Nephron (organoid): ENCODE measurements at regions not wholly inside any gene's neighbourhood (a gene's known extent, or its start where the extent isn't known, plus 50 kb on each side); places are given as distances from the start of the nearest gene placed in this dataset.

Experiments used
- H3K27ac Mint-ChIP-seq, 3 experiments: 2 replicates each; pipeline ENCODE4 v1.8.0; 2020; ENCODE audit warnings: mixed read lengths in 3 of 3, mild to moderate bottlenecking in 2 of 3, moderate library complexity in 1 of 3
- H3K27me3 Mint-ChIP-seq: 2 replicates; pipeline ENCODE4 v1.8.0; 2021; ENCODE audit warnings: low read depth, mild to moderate bottlenecking, moderate library complexity, mixed read lengths
- H3K36me3 Mint-ChIP-seq: 2 replicates; pipeline ENCODE4 v1.8.0; 2020; ENCODE audit warnings: low read depth, mixed read lengths
- H3K4me1 Mint-ChIP-seq: 2 replicates; pipeline ENCODE4 v1.8.0; 2020; ENCODE audit warnings: mixed read lengths
- H3K4me3 Mint-ChIP-seq, 3 experiments: 2 replicates each; pipeline ENCODE4 v1.8.0; 2020; ENCODE audit warnings: mild to moderate bottlenecking in 3 of 3, mixed read lengths in 3 of 3, moderate library complexity in 2 of 3
- H3K9me3 Mint-ChIP-seq: 2 replicates; pipeline ENCODE4 v1.8.0; 2020; ENCODE audit warnings: mixed read lengths
- CTCF ChIP-seq, 3 experiments: fragments of 200-600 bp; sonication (generic); IDR thresholded peaks; one replicate each; pipeline ENCODE4 v1.5.0; 2021; ENCODE audit warnings: antibody characterized with exemption in 3 of 3; ENCODE audit not compliant: unreplicated experiment in 3 of 3

DNA sequence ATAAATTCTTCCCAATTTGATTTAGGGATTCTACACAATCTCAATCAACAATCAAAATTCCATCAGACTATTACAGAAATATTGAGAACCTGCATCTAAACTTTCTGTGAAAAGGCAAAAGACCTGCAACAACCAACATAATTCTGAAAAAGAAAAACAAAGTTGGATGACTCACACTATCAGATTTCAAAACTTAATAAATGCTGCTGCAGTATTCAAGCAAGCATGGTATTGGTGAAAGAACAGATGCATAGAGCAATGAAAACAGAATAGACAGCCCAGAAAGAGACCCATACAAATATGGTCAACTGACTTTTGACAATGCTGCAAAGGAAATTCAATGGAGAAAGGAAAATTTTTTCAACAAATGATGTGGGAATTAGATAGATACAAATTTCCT lies 477.1 kb upstream of the NR2F2 start:
- peaks cover 4% of the 10 kb centered on the region for H3K36me3 Mint-ChIP-seq
- H3K4me1 Mint-ChIP-seq: peaks cover 11% of the 10 kb centered on the region
- H3K27me3 Mint-ChIP-seq: no peaks in the 10 kb centered on the region
- peaks cover 8% of the 10 kb centered on the region for H3K9me3 Mint-ChIP-seq
- H3K4me3 Mint-ChIP-seq: no peak overlapping the region
- H3K27ac Mint-ChIP-seq: no peak overlapping the region
- TF ChIP-seq CTCF (IDR thresholded peaks at IDR 0.05; ENCODE audit: unreplicated experiment in 3 of 3): no peak

DNA sequence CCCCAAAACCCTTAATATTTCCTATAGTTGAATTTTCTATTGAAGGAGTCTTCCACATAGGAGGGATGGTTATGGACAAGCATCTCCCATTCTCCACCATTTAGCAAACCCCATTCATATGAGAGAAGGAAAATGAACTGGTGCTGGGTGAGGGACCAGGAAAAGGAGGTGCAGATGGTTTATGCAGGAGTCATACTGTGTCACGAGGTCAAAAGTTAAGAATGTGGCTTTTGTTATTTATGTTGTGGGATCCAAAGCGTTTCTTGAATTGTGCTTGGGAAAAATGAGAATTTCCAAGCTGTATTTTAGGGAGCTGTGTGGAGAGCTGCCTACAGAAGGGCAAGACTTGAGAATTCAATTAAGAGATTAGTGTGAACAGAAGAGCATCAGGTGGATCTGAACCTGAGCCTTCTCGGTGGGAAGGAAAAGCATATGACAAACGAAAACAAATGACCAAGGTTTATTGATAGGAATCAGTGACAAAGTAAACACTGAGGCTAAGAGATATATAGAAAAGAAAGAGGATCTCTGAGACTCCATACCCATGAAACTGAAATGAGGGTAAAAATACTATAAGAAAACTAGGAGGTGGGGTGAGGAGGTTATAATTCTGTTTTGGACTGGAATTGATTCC lies 473.3 kb upstream of the NR2F2 start:
- peak overlapping the region in 1 of 3 experiments; percentile 65 for H3K27ac Mint-ChIP-seq
- TF ChIP-seq CTCF (IDR thresholded peaks at IDR 0.05; ENCODE audit: unreplicated experiment in 3 of 3): no peak
- H3K9me3 Mint-ChIP-seq: no peaks in the 10 kb centered on the region
- H3K27me3 Mint-ChIP-seq: no peaks in the 10 kb centered on the region
- peaks cover 11% of the 10 kb centered on the region for H3K4me1 Mint-ChIP-seq
- no peak overlapping the region for H3K4me3 Mint-ChIP-seq
- H3K36me3 Mint-ChIP-seq: peaks cover 4% of the 10 kb centered on the region

DNA sequence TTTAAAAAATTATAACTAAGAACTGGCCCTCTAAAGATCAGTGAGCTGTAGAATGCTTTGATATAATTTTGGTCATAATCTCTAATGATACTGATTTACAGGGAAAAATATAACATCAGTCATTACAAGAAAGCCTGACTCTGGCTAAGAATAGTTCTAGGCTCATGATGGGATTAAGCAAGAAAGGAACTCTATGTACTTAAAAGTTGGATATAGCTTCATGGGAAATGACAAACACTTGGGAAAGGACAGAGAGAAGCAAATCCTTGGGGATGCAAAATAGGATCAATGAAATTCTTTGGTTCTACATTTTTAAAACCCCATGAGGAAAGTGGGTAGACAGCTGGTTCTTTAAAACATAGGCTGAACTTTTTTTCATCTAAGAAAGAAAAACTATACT lies 472.7 kb upstream of the NR2F2 start:
- Mint-ChIP-seq H3K9me3 (no peaks in the 10 kb centered on the region), H3K4me1 (peaks cover 11% of the 10 kb centered on the region), H3K27me3 (no peaks in the 10 kb centered on the region), H3K27ac (no peak overlapping the region), H3K4me3 (no peak overlapping the region), H3K36me3 (peaks cover 4% of the 10 kb centered on the region)
- TF ChIP-seq CTCF (IDR thresholded peaks at IDR 0.05; ENCODE audit: unreplicated experiment in 3 of 3): no peak

GRCh38 chr15:95860406-95860805 lies 470.1 kb upstream of the NR2F2 start:
- no peak overlapping the region for H3K27ac Mint-ChIP-seq
- no peaks in the 10 kb centered on the region for H3K9me3 Mint-ChIP-seq
- no peak for TF ChIP-seq CTCF (IDR thresholded peaks at IDR 0.05; ENCODE audit: unreplicated experiment in 3 of 3)
- peaks cover 4% of the 10 kb centered on the region for H3K36me3 Mint-ChIP-seq
- H3K4me1 Mint-ChIP-seq: peaks cover 11% of the 10 kb centered on the region
- no peak overlapping the region for H3K4me3 Mint-ChIP-seq
- peaks cover 6% of the 10 kb centered on the region for H3K27me3 Mint-ChIP-seq

DNA sequence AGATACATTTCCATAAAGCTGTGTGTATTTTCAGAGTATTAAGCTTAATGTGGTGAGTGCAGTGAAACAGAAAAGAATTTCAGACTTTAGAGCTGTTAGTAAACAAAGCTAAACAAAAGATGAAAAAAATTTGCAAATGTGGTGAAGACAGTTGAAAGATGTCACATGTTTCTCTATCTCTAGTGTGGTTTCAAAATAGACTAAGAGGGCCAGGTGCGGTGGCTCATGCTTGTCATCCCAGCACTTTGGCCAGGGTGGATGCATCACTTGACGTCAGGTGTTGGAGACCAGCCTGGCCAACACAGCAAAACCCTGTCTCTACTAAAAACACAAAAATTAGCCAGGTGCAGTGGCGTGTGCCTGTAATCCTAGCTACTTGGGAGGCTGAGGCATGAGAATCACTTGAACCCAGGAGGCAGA lies 466.0 kb upstream of the NR2F2 start:
- no peak overlapping the region for H3K27ac Mint-ChIP-seq
- H3K4me1 Mint-ChIP-seq: peaks cover 25% of the 10 kb centered on the region
- no peak for TF ChIP-seq CTCF (IDR thresholded peaks at IDR 0.05; ENCODE audit: unreplicated experiment in 3 of 3)
- H3K36me3 Mint-ChIP-seq: no peaks in the 10 kb centered on the region
- peaks cover 6% of the 10 kb centered on the region for H3K27me3 Mint-ChIP-seq
- H3K9me3 Mint-ChIP-seq: no peaks in the 10 kb centered on the region
- H3K4me3 Mint-ChIP-seq: no peak overlapping the region

DNA sequence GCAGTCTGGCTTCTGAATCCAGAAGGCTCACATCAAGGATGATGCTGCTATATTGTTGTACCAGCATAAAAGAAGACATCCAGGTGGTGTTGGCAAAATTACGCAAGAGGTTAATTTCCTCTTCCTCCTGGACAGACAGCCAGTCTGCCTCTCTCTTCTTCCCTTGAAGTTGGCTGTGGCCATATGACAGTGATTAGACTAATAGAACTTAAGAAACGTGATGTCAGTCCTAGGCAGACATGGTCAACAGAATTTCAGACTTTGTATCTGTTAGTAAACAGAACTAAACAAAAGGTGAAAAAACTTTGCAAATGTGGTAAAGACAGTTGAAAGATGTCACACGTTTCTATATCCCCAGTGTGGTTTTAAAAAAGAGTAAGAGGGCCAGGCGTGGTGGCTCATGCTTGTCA lies 465.2 kb upstream of the NR2F2 start:
- no peak for TF ChIP-seq CTCF (IDR thresholded peaks at IDR 0.05; ENCODE audit: unreplicated experiment in 3 of 3)
- H3K27me3 Mint-ChIP-seq: peaks cover 6% of the 10 kb centered on the region
- peaks cover 33% of the 10 kb centered on the region for H3K4me1 Mint-ChIP-seq
- H3K4me3 Mint-ChIP-seq: no peak overlapping the region
- no peaks in the 10 kb centered on the region for H3K9me3 Mint-ChIP-seq
- H3K36me3 Mint-ChIP-seq: no peaks in the 10 kb centered on the region
- no peak overlapping the region for H3K27ac Mint-ChIP-seq
